Lung (tissue), 11 donors: ENCODE measurements at regions not wholly inside any gene's neighbourhood (a gene's known extent, or its start where the extent isn't known, plus 50 kb on each side); places are given as distances from the start of the nearest gene placed in this dataset.

Source experiments
- ATAC-seq: fragments of 200-7000 bp; cut with Tn5 transposase; one replicate; pipeline ENCODE4 v1.9.1; 2020; ENCODE audit warnings: moderate number of reproducible peaks; ENCODE audit not compliant: insufficient read depth, low FRiP score
- DNase-seq, 3 donors: peaks; one replicate each; pipeline ENCODE4 v3.0.0-alpha.2; 2013 to 2017
- H3K27ac ChIP-seq, 2 donors: one replicate each; pipeline ENCODE4 v1.5.1; 2013; ENCODE audit warnings: mild to moderate bottlenecking in 2 of 2, moderate library complexity in 2 of 2, control low read depth in 1 of 2, inconsistent platforms in 1 of 2, low read depth in 1 of 2, low read length in 1 of 2
- H3K27me3 ChIP-seq, 3 donors: one replicate each; pipeline ENCODE4 v1.5.1; 2013; ENCODE audit warnings: low read length in 2 of 3; ENCODE audit not compliant: control insufficient read depth in 3 of 3, insufficient read depth in 3 of 3
- H3K36me3 ChIP-seq, 4 donors: one replicate each; pipeline ENCODE4 v1.5.1; 2013; ENCODE audit warnings: low read length in 4 of 4, mild to moderate bottlenecking in 1 of 4, moderate library complexity in 1 of 4; ENCODE audit not compliant: control insufficient read depth in 4 of 4, insufficient read depth in 4 of 4
- H3K4me1 ChIP-seq, 5 donors: one replicate each; pipeline ENCODE4 v1.5.1; 2013; ENCODE audit warnings: low read length in 5 of 5, mild to moderate bottlenecking in 2 of 5, moderate library complexity in 1 of 5; ENCODE audit not compliant: control insufficient read depth in 5 of 5, insufficient read depth in 5 of 5
- H3K4me3 ChIP-seq: one replicate; pipeline ENCODE4 v1.5.1; 2013; ENCODE audit warnings: mild to moderate bottlenecking, control low read depth, moderate library complexity
- H3K9ac ChIP-seq, 2 donors: one replicate each; pipeline ENCODE4 v1.5.1; 2013; ENCODE audit warnings: low read length in 2 of 2, control low read depth in 1 of 2; ENCODE audit not compliant: insufficient read depth in 1 of 2
- H3K9me3 ChIP-seq, 4 donors: one replicate each; pipeline ENCODE4 v1.5.1; 2013; ENCODE audit warnings: low read length in 3 of 4, mild to moderate bottlenecking in 1 of 4, moderate library complexity in 1 of 4; ENCODE audit not compliant: control insufficient read depth in 4 of 4, insufficient read depth in 3 of 4
- WGBS, 2 donors: extraction: QIAGEN DNeasy Blood & Tissue Kit; methylation state at CpG; one replicate each; pipeline ENCODE4 v1.1.7; 2013; 5-methylcytosine and 5-hydroxymethylcytosine counted together
- TF ChIP-seq, protein P1 (sequence below): IDR thresholded peaks from 2 replicates; pipeline ENCODE4 v1.5.1; 2012; ENCODE audit warnings: mild to moderate bottlenecking; ENCODE audit errors: control extremely low read depth, extremely low read depth
- donor health status: control.
- donor health status: control.
- donor health status: Bipolar disorder and iron deficiency.
- donor health status: healthy.
- donor health status: DM: yes; HTN: yes; CAD: no.

DNA sequence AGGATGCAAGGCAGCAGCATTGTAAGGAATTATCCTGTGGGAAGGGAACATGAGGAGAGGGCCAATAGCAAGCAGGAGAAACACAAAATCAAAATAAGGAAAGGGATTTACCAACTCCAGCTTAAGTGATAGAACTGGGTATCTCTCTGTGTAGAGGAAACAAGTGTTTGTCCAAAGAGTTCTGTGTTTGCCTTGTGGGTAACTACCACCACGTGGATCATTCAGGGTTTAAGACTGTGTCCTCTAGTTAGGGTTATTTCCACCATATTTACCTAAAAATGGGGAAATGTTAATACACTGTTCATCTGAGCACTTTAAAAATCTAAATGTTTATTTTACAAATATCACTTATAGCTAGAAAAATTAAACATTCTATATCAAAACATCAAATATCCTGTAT, 283.3 kb downstream of the EIPR1 start:
- ATAC-seq (no peak), DNase-seq (no peak)
- Histone ChIP-seq H3K4me1 (no peaks in the 10 kb centered on the region), H3K9ac (no peak overlapping the region), H3K9me3 (peaks cover 0 to 2% (median 0%) of the 10 kb centered on the region in 4 donors), H3K27ac (no peak overlapping the region), H3K4me3 (no peak overlapping the region), H3K27me3 (no peaks in the 10 kb centered on the region), H3K36me3 (no peaks in the 10 kb centered on the region)
- TF ChIP-seq, protein P1, sequence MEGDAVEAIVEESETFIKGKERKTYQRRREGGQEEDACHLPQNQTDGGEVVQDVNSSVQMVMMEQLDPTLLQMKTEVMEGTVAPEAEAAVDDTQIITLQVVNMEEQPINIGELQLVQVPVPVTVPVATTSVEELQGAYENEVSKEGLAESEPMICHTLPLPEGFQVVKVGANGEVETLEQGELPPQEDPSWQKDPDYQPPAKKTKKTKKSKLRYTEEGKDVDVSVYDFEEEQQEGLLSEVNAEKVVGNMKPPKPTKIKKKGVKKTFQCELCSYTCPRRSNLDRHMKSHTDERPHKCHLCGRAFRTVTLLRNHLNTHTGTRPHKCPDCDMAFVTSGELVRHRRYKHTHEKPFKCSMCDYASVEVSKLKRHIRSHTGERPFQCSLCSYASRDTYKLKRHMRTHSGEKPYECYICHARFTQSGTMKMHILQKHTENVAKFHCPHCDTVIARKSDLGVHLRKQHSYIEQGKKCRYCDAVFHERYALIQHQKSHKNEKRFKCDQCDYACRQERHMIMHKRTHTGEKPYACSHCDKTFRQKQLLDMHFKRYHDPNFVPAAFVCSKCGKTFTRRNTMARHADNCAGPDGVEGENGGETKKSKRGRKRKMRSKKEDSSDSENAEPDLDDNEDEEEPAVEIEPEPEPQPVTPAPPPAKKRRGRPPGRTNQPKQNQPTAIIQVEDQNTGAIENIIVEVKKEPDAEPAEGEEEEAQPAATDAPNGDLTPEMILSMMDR: no peak
- WGBS, 2 donors: 59 to 80% methylated on average over 1 of the region's 1 CpG

DNA sequence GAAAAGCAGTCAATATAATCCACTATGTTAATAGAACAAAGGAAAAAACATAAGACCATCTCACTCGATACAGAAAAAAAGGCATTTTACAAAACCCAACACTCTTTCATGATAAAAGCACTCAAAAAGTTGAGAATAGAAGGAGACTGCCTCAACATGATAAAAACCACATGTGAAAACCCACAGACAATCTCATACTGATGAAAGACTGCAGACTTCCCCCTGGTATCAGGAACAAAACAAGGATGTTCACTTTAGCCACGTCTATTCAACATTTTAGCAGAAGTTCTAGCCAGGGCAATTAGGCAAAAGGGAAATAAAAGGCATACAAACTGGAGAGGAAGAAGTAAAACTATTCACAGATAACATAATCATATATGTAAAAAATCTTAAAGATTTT, 285.9 kb downstream of the EIPR1 start:
- Histone ChIP-seq H3K9me3 (peaks cover 0 to 3% (median 0%) of the 10 kb centered on the region in 4 donors), H3K27ac (no peak overlapping the region), H3K27me3 (no peaks in the 10 kb centered on the region), H3K9ac (no peak overlapping the region), H3K4me3 (no peak overlapping the region), H3K36me3 (no peaks in the 10 kb centered on the region), H3K4me1 (no peaks in the 10 kb centered on the region)
- no peak for DNase-seq
- TF ChIP-seq, protein P1: no peak
- no peak for ATAC-seq
- WGBS, 2 donors: 57 to 58% methylated on average over 2 of the region's 2 CpGs

DNA sequence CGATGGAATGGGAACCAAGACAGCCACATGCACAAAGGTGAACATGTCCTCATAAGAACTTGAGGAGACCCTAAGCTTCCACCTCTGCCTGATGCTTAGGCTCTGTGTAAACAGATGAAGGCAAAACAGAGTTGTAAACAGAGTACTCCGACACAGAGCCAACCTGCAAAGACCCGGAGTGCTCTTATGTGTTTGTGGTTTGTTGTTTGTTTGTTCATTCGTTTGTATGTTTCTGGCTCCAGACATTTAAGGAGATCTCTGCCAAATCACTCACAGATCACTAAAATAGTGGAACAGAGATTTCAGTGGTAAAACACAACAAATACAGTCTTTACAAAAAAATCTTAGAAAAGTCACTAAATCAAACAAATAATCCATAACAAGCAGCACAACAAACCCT, 294.9 kb downstream of the EIPR1 start:
- no peak overlapping the region for H3K27ac ChIP-seq
- H3K9ac ChIP-seq: no peak overlapping the region
- H3K27me3 ChIP-seq: no peaks in the 10 kb centered on the region
- H3K4me3 ChIP-seq: no peak overlapping the region
- ATAC-seq (no peak), DNase-seq (no peak)
- H3K36me3 ChIP-seq: no peaks in the 10 kb centered on the region
- no peaks in the 10 kb centered on the region for H3K9me3 ChIP-seq
- TF ChIP-seq, protein P1: no peak
- WGBS, 2 donors: 76 to 85% methylated on average over 4 of the region's 4 CpGs
- no peaks in the 10 kb centered on the region for H3K4me1 ChIP-seq
